ENCODE measurements at regions not wholly inside any gene's neighbourhood (a gene's known extent, or its start where the extent isn't known, plus 50 kb on each side); places are given as distances from the start of the nearest gene placed in this dataset.
A peak's percentile ranks its signal among the peaks of the same experiment; 100 is the strongest.

GRCh38 chr21:35824136-35824535 lies 236.2 kb downstream of the SETD4 start:
- peaks cover 1% of the 10 kb centered on the region for H3K4me1 Mint-ChIP-seq
- H3K9me3 Mint-ChIP-seq = peaks cover 0 to 10% (median 4%) of the 10 kb centered on the region in 7 donors
- no peaks in the 10 kb centered on the region for H3K9me3 ChIP-seq (replicated peaks in 1 of 2; ENCODE audit: control insufficient read depth in 1 of 2, insufficient read depth in 1 of 2, low read length in 2 of 2)

GRCh38 chr21:35819134-35819533 lies 241.2 kb downstream of the SETD4 start:
- 92% methylated on average over 2 of the region's 12 CpGs for WGBS (ENCODE audit: insufficient coverage)
- no peak overlapping the region for H3K4me3 Mint-ChIP-seq
- Histone ChIP-seq H3K79me2 (ENCODE audit: insufficient read depth, low read length) (no peaks in the 10 kb centered on the region), H3K4me1 (ENCODE audit: control insufficient read depth in 1 of 2, insufficient read depth in 2 of 2, low read length in 2 of 2) (no peaks in the 10 kb centered on the region), H3K9me3 (replicated peaks in 1 of 2; ENCODE audit: control insufficient read depth in 1 of 2, insufficient read depth in 1 of 2, low read length in 2 of 2) (no peaks in the 10 kb centered on the region), H3K9ac (ENCODE audit: insufficient read depth, low read length, poor library complexity, severe bottlenecking) (no peak overlapping the region), H3K4me3 (replicated peaks in 1 of 3; ENCODE audit: low read depth in 2 of 3, low read length in 3 of 3) (no peak overlapping the region), H3K27me3 (ENCODE audit: control insufficient read depth in 2 of 2, insufficient read depth in 2 of 2, low read length in 2 of 2) (no peaks in the 10 kb centered on the region), H3K36me3 (replicated peaks in 1 of 2; ENCODE audit: control insufficient read depth in 1 of 2, insufficient read depth in 2 of 2, low read length in 2 of 2) (no peaks in the 10 kb centered on the region), H3K27ac (ENCODE audit: low read depth in 1 of 2, low read length in 2 of 2) (no peak overlapping the region), H2AFZ (ENCODE audit: insufficient read depth, low read depth, low read length, poor library complexity, severe bottlenecking) (no peak overlapping the region), H4K20me1 (ENCODE audit: insufficient read depth, low read length) (no peaks in the 10 kb centered on the region), H3K4me2 (replicated peaks; ENCODE audit: extremely low read depth, low read length, poor library complexity, severe bottlenecking) (no peak overlapping the region)
- peaks cover 0 to 6% (median 4%) of the 10 kb centered on the region in 7 donors for H3K9me3 Mint-ChIP-seq
- intact Hi-C loops (cut with micrococcal nuclease) = no loop called here
- no peaks in the 10 kb centered on the region for H3K4me1 Mint-ChIP-seq
- no peaks in the 10 kb centered on the region for H3K36me3 Mint-ChIP-seq
- no peak overlapping the region for H3K27ac Mint-ChIP-seq
- no peak for TF ChIP-seq CTCF (IDR thresholded peaks at IDR 0.05)
- no peak for DNase-seq
- peaks cover 0 to 1% (median 0%) of the 10 kb centered on the region in 3 donors for H3K27me3 Mint-ChIP-seq (ENCODE audit: low read depth in 3 of 3)

More at GRCh38 chr21:35824136-35824535, 236.2 kb downstream of the SETD4 start:
- Histone ChIP-seq H3K4me1 (ENCODE audit: control insufficient read depth in 1 of 2, insufficient read depth in 2 of 2, low read length in 2 of 2) (no peaks in the 10 kb centered on the region), H4K20me1 (ENCODE audit: insufficient read depth, low read length) (no peaks in the 10 kb centered on the region), H3K79me2 (ENCODE audit: insufficient read depth, low read length) (no peaks in the 10 kb centered on the region), H3K4me3 (replicated peaks in 1 of 3; ENCODE audit: low read depth in 2 of 3, low read length in 3 of 3) (no peak overlapping the region), H3K36me3 (replicated peaks in 1 of 2; ENCODE audit: control insufficient read depth in 1 of 2, insufficient read depth in 2 of 2, low read length in 2 of 2) (no peaks in the 10 kb centered on the region), H3K27ac (ENCODE audit: low read depth in 1 of 2, low read length in 2 of 2) (no peak overlapping the region), H3K4me2 (replicated peaks; ENCODE audit: extremely low read depth, low read length, poor library complexity, severe bottlenecking) (no peak overlapping the region), H2AFZ (ENCODE audit: insufficient read depth, low read depth, low read length, poor library complexity, severe bottlenecking) (no peak overlapping the region), H3K27me3 (ENCODE audit: control insufficient read depth in 2 of 2, insufficient read depth in 2 of 2, low read length in 2 of 2) (no peaks in the 10 kb centered on the region), H3K9ac (ENCODE audit: insufficient read depth, low read length, poor library complexity, severe bottlenecking) (no peak overlapping the region)
- WGBS (ENCODE audit: insufficient coverage) = 100% methylated on average over 2 of the region's 3 CpGs
- peak overlapping the region in 1 of 7 donors; percentile 8 for H3K27ac Mint-ChIP-seq
- intact Hi-C loops (cut with micrococcal nuclease) = no loop called here
- no peak for TF ChIP-seq CTCF (IDR thresholded peaks at IDR 0.05)
- peaks cover 0 to 5% (median 4%) of the 10 kb centered on the region in 3 donors for H3K27me3 Mint-ChIP-seq (ENCODE audit: low read depth in 3 of 3)
- H3K4me3 Mint-ChIP-seq = no peak overlapping the region
- no peaks in the 10 kb centered on the region for H3K36me3 Mint-ChIP-seq
- no peak for DNase-seq

All from CD14-positive monocyte (primary cell).